B cell (primary cell): ENCODE measurements at regions not wholly inside any gene's neighbourhood (a gene's known extent, or its start where the extent isn't known, plus 50 kb on each side); places are given as distances from the start of the nearest gene placed in this dataset.

Source experiments
- ATAC-seq: fragments of 200-7000 bp; cut with Tn5 transposase; one replicate; pipeline ENCODE4 v1.10.0; 2021; ENCODE audit warnings: low read depth, mild to moderate bottlenecking, moderate number of reproducible peaks, moderate library complexity
- CTCF ChIA-PET: fragments of 350-600 bp; sonication (Branson Sonifier 250); formaldehyde crosslinking; loops from one replicate; lab custom pipeline; 2021; ENCODE audit warnings: antibody characterized with exemption, inconsistent platforms; lab: Charles Lee
- POLR2A ChIA-PET: fragments of 350-600 bp; sonication (Branson Sonifier 250); formaldehyde crosslinking; loops from one replicate; lab custom pipeline; 2021; ENCODE audit warnings: antibody characterized with exemption; lab: Charles Lee
- DNase-seq: peaks from one replicate; pipeline ENCODE4 v3.0.0; 2013
- H2AFZ ChIP-seq: 2 replicates; pipeline ENCODE4 v1.6.1; 2012; ENCODE audit warnings: mild to moderate bottlenecking, low read depth, low read length; ENCODE audit not compliant: insufficient read depth, poor library complexity, severe bottlenecking
- H3K27ac ChIP-seq, 2 donors: 1 replicate in 1 of 2; 2 replicates in 1 of 2; pipeline ENCODE4 v1.5.1; 2012 to 2013; ENCODE audit warnings: low read length in 2 of 2, mild to moderate bottlenecking in 2 of 2, moderate library complexity in 1 of 2
- H3K27me3 ChIP-seq, 4 experiments: fragments of 200-600 bp in 1 of 4; sonication (generic) in 1 of 4; replicated peaks in 1 of 4; 1 replicate in 2 of 4; 2 replicates in 2 of 4; pipeline versions ENCODE4 v1.6.1 to v1.7.0; 2013 to 2016; ENCODE audit warnings: low read length in 3 of 4, mild to moderate bottlenecking in 2 of 4, mixed read lengths in 1 of 4, moderate library complexity in 1 of 4; ENCODE audit not compliant: insufficient read depth in 4 of 4, control insufficient read depth in 3 of 4; ENCODE audit errors: control extremely low read depth in 1 of 4
- H3K36me3 ChIP-seq, 2 experiments: replicated peaks in 1 of 2; 1 replicate in 1 of 2; 2 replicates in 1 of 2; pipeline versions ENCODE4 v1.6.1 to v1.7.1; 2013; ENCODE audit warnings: low read length in 1 of 2; ENCODE audit not compliant: insufficient read depth in 2 of 2, control insufficient read depth in 1 of 2; ENCODE audit errors: control extremely low read depth in 1 of 2, extremely low read depth in 1 of 2
- H3K4me1 ChIP-seq, 2 donors: fragments of 200-600 bp in 1 of 2; sonication (generic) in 1 of 2; 1 replicate in 1 of 2; 2 replicates in 1 of 2; pipeline versions ENCODE4 v1.5.1 to v1.6.1; 2013 to 2017; ENCODE audit warnings: low read length in 2 of 2; ENCODE audit not compliant: control insufficient read depth in 2 of 2, insufficient read depth in 2 of 2
- H3K4me2 ChIP-seq: replicated peaks from 2 replicates; pipeline ENCODE3; 2012; ENCODE audit warnings: mild to moderate bottlenecking, low read depth, low read length; ENCODE audit not compliant: poor library complexity, severe bottlenecking
- H3K4me3 ChIP-seq, 5 experiments: fragments of 200-600 bp in 1 of 5; sonication (generic) in 1 of 5; 1 replicate in 3 of 5; 2 replicates in 2 of 5; pipeline versions ENCODE4 v1.5.1 to v1.7.0; 2011 to 2016; ENCODE audit warnings: low read length in 4 of 5, mild to moderate bottlenecking in 4 of 5, low read depth in 2 of 5, control low read depth in 1 of 5, moderate library complexity in 1 of 5; ENCODE audit not compliant: insufficient read depth in 1 of 5; ENCODE audit errors: control extremely low read depth in 1 of 5, extremely low read depth in 1 of 5
- H3K79me2 ChIP-seq: fragments of 200-600 bp; sonication (generic); one replicate; pipeline ENCODE4 v1.6.0; 2016; ENCODE audit warnings: low read length; ENCODE audit not compliant: control insufficient read depth, insufficient read depth
- H3K9ac ChIP-seq: fragments of 200-600 bp; sonication (generic); 2 replicates; pipeline ENCODE4 v1.6.1; 2017; ENCODE audit warnings: mild to moderate bottlenecking, low read length, moderate library complexity
- H3K9me3 ChIP-seq, 3 donors: one replicate each; pipeline versions ENCODE4 v1.6.1 to v1.7.1; 2013; ENCODE audit warnings: low read length in 2 of 3; ENCODE audit not compliant: control insufficient read depth in 2 of 3, insufficient read depth in 1 of 3; ENCODE audit errors: control extremely low read depth in 1 of 3
- H4K20me1 ChIP-seq: 2 replicates; pipeline ENCODE4 v1.6.0; 2012; ENCODE audit warnings: mild to moderate bottlenecking, low read length; ENCODE audit not compliant: insufficient read depth, control insufficient read depth, poor library complexity, severe bottlenecking
- H3K27ac Mint-ChIP-seq: one replicate; pipeline ENCODE4 v1.8.0; 2021; ENCODE audit warnings: mixed read lengths
- H3K27me3 Mint-ChIP-seq: one replicate; pipeline ENCODE4 v1.8.0; 2021; ENCODE audit warnings: mixed read lengths
- H3K4me1 Mint-ChIP-seq: one replicate; pipeline ENCODE4 v1.8.0; 2021; ENCODE audit warnings: mixed read lengths
- H3K4me3 Mint-ChIP-seq: one replicate; pipeline ENCODE4 v1.8.0; 2021; ENCODE audit warnings: mixed read lengths
- H3K9me3 Mint-ChIP-seq: one replicate; pipeline ENCODE4 v1.8.0; 2022; ENCODE audit warnings: mixed read lengths; ENCODE audit not compliant: insufficient read depth
- EZH2 ChIP-seq: IDR thresholded peaks from 2 replicates; pipeline ENCODE4 v1.6.1; 2012; ENCODE audit warnings: borderline replicate concordance, low read depth, mild to moderate bottlenecking, moderate library complexity, low read length; ENCODE audit not compliant: insufficient read depth, poor library complexity, severe bottlenecking
- WGBS: methylation state at CpG from one replicate; pipeline ENCODE4 v1.1.5; 2013; ENCODE audit warnings: missing lambda C conversion rate; ENCODE audit not compliant: insufficient coverage; 5-methylcytosine and 5-hydroxymethylcytosine counted together
- intact Hi-C: fragments of 100-400 bp; cut with micrococcal nuclease; formaldehyde crosslinking; loops from one replicate; pipeline ENCODE4 v1.10.0; 2022
- TF ChIP-seq, protein P1 (sequence below): fragments of 200-600 bp; IDR thresholded peaks from one replicate; pipeline ENCODE4 v1.8.0; 2022; ENCODE audit warnings: antibody characterized with exemption, mild to moderate bottlenecking

DNA sequence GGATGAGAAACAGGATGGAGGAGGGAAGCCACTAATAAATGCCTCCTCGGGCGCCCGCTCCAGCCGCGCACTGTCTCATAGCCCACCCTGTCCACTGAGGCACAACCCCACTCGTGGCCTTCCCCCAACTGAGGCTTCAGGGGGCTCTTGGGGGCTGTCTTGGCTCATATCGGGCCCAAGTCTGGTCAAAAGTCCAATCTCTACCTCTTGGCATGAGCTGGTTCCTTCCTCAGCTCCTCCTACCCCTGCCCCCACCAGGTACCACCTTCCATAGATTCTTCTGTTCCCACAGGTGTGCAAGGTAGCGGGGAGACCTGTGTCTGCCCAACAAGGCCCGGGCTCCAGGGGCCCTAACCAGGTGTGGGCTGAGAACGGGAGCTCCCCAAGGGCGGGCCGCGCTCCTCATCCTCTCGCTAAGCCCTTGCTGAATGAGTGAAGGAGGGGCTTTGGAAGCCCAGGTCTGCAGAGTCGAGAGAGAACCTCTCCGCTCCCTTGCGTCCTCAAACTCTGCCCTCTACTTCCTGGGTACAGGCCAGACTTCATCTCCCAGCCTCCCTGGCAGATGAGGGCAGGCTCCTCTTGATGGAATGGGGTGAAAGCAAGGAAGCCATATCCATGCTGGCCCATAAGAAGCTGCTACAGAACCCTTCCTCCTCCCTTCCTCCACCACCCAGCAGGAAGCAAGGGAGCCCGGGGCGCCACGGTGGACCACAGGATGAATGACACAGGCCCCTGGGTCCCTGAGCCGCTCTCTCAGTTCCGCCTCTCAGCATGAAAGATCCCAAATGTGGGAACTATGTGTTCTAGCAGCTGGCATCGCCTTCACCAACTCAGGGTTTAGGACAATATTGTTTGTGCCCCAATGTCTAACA, 74.7 kb downstream of the PSMG1 start:
- Mint-ChIP-seq H3K27ac (no peak overlapping the region), H3K27me3 (peaks cover 25% of the 10 kb centered on the region), H3K9me3 (no peaks in the 10 kb centered on the region), H3K4me3 (no peak overlapping the region), H3K4me1 (no peaks in the 10 kb centered on the region)
- Histone ChIP-seq H3K27ac (no peak overlapping the region), H3K4me1 (no peaks in the 10 kb centered on the region), H3K9me3 (no peaks in the 10 kb centered on the region), H3K4me2 (no peak overlapping the region), H4K20me1 (no peaks in the 10 kb centered on the region), H3K36me3 (no peaks in the 10 kb centered on the region), H3K79me2 (no peaks in the 10 kb centered on the region), H3K9ac (no peak overlapping the region), H3K4me3 (no peak overlapping the region), H3K27me3 (peaks cover 0 to 5% (median 0%) of the 10 kb centered on the region in 4 experiments), H2AFZ (no peak overlapping the region)
- POLR2A ChIA-PET: no interaction called here
- TF ChIP-seq, protein P1, sequence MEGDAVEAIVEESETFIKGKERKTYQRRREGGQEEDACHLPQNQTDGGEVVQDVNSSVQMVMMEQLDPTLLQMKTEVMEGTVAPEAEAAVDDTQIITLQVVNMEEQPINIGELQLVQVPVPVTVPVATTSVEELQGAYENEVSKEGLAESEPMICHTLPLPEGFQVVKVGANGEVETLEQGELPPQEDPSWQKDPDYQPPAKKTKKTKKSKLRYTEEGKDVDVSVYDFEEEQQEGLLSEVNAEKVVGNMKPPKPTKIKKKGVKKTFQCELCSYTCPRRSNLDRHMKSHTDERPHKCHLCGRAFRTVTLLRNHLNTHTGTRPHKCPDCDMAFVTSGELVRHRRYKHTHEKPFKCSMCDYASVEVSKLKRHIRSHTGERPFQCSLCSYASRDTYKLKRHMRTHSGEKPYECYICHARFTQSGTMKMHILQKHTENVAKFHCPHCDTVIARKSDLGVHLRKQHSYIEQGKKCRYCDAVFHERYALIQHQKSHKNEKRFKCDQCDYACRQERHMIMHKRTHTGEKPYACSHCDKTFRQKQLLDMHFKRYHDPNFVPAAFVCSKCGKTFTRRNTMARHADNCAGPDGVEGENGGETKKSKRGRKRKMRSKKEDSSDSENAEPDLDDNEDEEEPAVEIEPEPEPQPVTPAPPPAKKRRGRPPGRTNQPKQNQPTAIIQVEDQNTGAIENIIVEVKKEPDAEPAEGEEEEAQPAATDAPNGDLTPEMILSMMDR: no peak
- TF ChIP-seq EZH2: no peak
- CTCF ChIA-PET: no interaction called here
- intact Hi-C loops: no loop called here
- 89% methylated on average over 18 of the region's 23 CpGs for WGBS
- ATAC-seq (no peak), DNase-seq (no peak)

DNA sequence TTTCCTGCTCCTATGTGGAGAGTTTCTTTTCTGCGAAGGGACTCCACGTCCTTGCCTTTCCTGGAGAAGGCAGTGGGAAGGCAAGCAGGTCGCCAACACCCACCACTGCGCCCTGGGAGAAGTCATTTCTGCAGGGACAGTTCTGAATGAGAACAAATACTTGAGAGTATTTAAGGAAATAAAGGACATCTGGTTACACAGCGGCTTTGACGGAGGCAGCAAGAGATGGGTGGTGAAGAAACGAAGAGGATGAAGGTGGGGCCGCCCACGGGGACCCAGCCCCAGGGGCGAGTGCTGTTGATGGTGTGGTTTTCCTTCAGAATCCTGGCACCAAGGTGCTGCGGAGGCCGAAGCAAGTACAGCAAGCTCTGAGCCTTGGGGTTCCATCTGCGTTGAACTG, 75.5 kb downstream of the PSMG1 start:
- peaks cover 0 to 5% (median 0%) of the 10 kb centered on the region in 4 experiments for H3K27me3 ChIP-seq
- TF ChIP-seq EZH2: no peak
- TF ChIP-seq, protein P1: no peak
- intact Hi-C loops: no loop called here
- ChIA-PET CTCF (no interaction called here), POLR2A (no interaction called here)
- no peak for ATAC-seq
- H3K9me3 ChIP-seq: no peaks in the 10 kb centered on the region
- no peaks in the 10 kb centered on the region for H3K4me1 ChIP-seq
- no peaks in the 10 kb centered on the region for H3K36me3 ChIP-seq
- 79% methylated on average over 12 of the region's 13 CpGs for WGBS
- H2AFZ ChIP-seq: no peak overlapping the region
- Mint-ChIP-seq H3K4me1 (no peaks in the 10 kb centered on the region), H3K9me3 (no peaks in the 10 kb centered on the region), H3K27me3 (peaks cover 33% of the 10 kb centered on the region), H3K4me3 (no peak overlapping the region), H3K27ac (no peak overlapping the region)
- no peak overlapping the region for H3K4me2 ChIP-seq
- H3K79me2 ChIP-seq: no peaks in the 10 kb centered on the region
- no peaks in the 10 kb centered on the region for H4K20me1 ChIP-seq
- no peak for DNase-seq
- no peak overlapping the region for H3K4me3 ChIP-seq
- no peak overlapping the region for H3K9ac ChIP-seq
- no peak overlapping the region for H3K27ac ChIP-seq
